AG04449 (cell line): ENCODE measurements at regions not wholly inside any gene's neighbourhood (a gene's known extent, or its start where the extent isn't known, plus 50 kb on each side); places are given as distances from the start of the nearest gene placed in this dataset.

ENCODE experiments used
- CTCF ChIA-PET: fragments of 350-600 bp; formaldehyde crosslinking; extraction: SDS; loops from one replicate; lab custom pipeline; 2021; ENCODE audit warnings: antibody characterized with exemption; lab: Yijun Ruan, JAX
- POLR2A ChIA-PET: fragments of 400-600, 350-600 bp; formaldehyde crosslinking; extraction: SDS; loops from one replicate; lab custom pipeline; 2020; ENCODE audit warnings: antibody characterized with exemption, inconsistent platforms; lab: Yijun Ruan, JAX
- DNase-seq: peaks from one replicate; pipeline ENCODE4 v3.0.0-alpha.2; 2010; ENCODE audit warnings: low read depth, low spot score
- H3K4me3 ChIP-seq: 2 replicates; pipeline ENCODE4 v1.5.1; 2011; ENCODE audit warnings: low read depth, mild to moderate bottlenecking, control low read depth, low read length
- TF ChIP-seq, protein P1 (sequence below): IDR thresholded peaks from one replicate; pipeline ENCODE4 v1.5.1; 2011; ENCODE audit warnings: mild to moderate bottlenecking, moderate library complexity, low read length, control low read depth, inconsistent platforms; ENCODE audit not compliant: insufficient read depth; ENCODE audit errors: missing control alignments

DNA sequence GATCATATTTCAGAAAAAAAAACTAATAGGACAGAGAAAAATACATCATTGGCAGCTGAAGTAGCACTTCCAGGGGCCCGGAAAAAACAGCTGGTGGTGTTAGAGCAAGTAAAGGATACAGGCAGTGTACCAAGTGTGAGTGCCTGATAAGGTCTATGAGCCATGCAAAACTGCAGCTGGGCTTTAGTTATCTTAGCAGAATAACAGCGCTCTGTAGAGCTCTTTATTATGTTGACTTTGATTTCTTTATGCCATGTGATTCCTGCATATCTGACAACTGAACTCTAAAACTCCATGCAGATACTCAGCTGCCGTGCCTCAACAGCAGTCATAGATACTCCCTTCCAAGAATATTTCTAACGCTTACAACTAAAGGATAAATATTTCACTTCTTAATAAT, 119.5 kb downstream of the CAAP1 start:
- no peak for DNase-seq
- TF ChIP-seq, protein P1, sequence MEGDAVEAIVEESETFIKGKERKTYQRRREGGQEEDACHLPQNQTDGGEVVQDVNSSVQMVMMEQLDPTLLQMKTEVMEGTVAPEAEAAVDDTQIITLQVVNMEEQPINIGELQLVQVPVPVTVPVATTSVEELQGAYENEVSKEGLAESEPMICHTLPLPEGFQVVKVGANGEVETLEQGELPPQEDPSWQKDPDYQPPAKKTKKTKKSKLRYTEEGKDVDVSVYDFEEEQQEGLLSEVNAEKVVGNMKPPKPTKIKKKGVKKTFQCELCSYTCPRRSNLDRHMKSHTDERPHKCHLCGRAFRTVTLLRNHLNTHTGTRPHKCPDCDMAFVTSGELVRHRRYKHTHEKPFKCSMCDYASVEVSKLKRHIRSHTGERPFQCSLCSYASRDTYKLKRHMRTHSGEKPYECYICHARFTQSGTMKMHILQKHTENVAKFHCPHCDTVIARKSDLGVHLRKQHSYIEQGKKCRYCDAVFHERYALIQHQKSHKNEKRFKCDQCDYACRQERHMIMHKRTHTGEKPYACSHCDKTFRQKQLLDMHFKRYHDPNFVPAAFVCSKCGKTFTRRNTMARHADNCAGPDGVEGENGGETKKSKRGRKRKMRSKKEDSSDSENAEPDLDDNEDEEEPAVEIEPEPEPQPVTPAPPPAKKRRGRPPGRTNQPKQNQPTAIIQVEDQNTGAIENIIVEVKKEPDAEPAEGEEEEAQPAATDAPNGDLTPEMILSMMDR, result no peak
- ChIA-PET POLR2A (no interaction called here), CTCF (no interaction called here)
- no peak overlapping the region for H3K4me3 ChIP-seq

DNA sequence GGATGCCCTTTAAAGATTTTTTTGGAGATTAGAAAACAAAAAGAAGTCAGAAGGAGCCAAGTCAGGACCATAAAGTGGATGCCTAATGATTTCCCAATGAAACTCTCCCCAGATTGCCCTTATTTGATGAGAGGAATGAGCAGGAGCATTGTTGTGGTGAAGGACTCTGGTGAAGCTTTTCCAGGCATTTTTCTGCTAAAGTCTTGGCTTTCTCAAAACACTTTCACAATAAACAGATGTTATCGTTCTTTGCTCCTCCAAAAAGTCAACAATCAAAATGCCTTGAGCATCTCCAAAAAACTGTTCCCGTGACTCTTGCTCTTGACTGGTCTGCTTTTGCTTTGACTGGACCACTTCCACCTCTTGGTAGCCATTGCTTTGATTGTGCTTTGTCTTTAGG, 121.8 kb downstream of the CAAP1 start:
- POLR2A ChIA-PET, result no interaction called here

DNA sequence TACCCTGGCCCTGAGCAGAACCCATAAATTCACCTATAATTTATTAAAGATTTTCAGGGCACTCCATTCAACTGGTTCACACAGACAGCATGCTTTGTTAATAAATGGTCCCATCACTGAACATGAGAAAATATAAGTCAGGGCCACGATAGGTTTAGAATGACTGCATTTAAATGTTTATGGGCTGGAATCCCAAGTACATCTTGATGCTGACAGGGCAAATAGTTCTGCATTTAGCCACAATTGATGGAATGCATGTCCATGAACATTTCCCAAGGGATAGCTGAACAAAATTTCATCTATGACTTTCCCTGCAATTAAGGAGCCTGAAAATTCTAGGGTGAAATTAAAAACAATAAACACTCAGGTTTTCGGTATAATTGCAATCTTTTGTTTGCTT, 124.5 kb downstream of the CAAP1 start:
- no peak overlapping the region for H3K4me3 ChIP-seq
- DNase-seq, result no peak
- TF ChIP-seq, protein P1, result no peak
- ChIA-PET CTCF (interaction anchor here (1.1 kb wide), 1 partner anchor 9 kb away, joined by 3 read pairs; no protein-coding TSS in a partner anchor), POLR2A (no interaction called here)

More for the DNA sequence above, 121.8 kb downstream of the CAAP1 start:
- H3K4me3 ChIP-seq, result no peak overlapping the region
- TF ChIP-seq, protein P1, result no peak
- CTCF ChIA-PET, result no interaction called here
- DNase-seq, result no peak

DNA sequence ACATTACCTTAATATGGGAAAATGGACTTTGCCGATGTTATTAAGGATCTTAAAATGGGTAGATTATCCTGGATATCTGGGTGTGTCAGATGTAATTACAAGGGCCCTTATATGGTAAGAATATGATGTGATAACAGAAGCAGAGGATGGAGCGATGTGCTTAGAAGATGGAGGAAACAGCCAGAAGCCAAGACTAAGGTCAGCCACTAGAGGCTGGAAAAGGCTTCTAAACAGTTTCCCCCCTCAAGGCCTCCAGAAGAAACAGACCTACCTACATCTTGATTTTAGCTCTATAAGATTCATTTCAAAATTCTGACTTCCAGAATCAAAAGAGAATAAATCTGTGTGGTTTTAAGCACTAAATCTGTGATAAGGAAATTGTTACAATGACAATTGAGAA, 131.9 kb downstream of the CAAP1 start:
- POLR2A ChIA-PET, result no interaction called here
- CTCF ChIA-PET, result no interaction called here
- no peak overlapping the region for H3K4me3 ChIP-seq
- DNase-seq, result no peak
- TF ChIP-seq, protein P1, result no peak

DNA sequence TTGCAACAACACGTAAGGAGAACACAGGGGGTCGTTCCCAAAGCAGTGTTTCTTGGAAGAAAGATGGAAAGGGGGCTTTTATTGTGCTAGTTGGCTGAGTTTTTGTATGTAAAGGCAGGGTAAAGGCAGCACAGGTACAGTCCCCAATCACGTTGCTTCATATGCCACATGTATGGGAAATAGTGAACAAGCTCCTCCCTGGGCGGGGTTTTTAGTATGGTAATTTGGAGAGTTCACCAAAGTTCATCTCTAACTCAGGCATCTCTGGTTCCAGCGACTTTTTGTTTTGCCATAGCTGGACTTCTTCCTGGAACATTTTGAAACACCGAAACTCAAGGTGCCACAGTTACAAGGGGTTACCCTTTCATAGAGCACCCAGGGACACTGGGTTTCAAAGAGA, 133.9 kb downstream of the CAAP1 start:
- no peak overlapping the region for H3K4me3 ChIP-seq
- CTCF ChIA-PET, result interaction anchor here (1.0 kb wide), 1 partner anchor 10 kb away, joined by 3 read pairs; no protein-coding TSS in a partner anchor
- no peak for DNase-seq
- TF ChIP-seq, protein P1, result no peak
- POLR2A ChIA-PET, result no interaction called here

DNA sequence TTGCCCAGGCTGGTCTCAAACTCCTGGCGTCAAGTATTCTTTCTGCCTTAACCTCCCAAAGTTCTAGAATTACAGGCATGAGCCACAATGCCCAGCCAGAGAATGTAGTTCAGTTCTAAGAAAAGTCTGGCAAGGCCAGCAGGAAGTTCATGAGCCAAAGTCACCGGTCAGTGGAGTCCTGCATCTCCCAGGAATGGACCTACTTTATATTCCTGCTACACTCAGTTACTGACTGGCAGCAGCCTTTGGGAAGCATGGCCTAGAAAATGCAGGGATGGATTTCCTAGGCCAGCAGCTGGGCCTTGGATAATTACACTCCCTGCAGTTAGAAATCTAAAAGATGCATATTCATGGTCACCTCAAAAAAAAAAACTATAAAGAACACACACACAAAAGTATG, 135.7 kb downstream of the CAAP1 start:
- H3K4me3 ChIP-seq, result no peak overlapping the region
- ChIA-PET POLR2A (no interaction called here), CTCF (no interaction called here)
- DNase-seq, result no peak
- TF ChIP-seq, protein P1, result no peak
